OCI-LY7 (cell line): ENCODE measurements at regions not wholly inside any gene's neighbourhood (a gene's known extent, or its start where the extent isn't known, plus 50 kb on each side); places are given as distances from the start of the nearest gene placed in this dataset.

Experiments
- EZH2phosphoT487 ChIP-seq: fragments of 200-600 bp; sonication (generic); IDR thresholded peaks from 2 replicates; pipeline ENCODE4 v1.6.1; 2018; ENCODE audit warnings: low read depth, borderline replicate concordance, mild to moderate bottlenecking, mixed run types, antibody characterized with exemption, low read length, moderate library complexity, mixed read lengths
- TF ChIP-seq, protein P1 (sequence below): fragments of 200-600 bp; sonication (generic); conservative IDR thresholded peaks from 2 replicates; pipeline ENCODE4 v1.5.1; 2014; ENCODE audit warnings: mild to moderate bottlenecking, antibody characterized with exemption, low read length, moderate library complexity, mixed read lengths

DNA sequence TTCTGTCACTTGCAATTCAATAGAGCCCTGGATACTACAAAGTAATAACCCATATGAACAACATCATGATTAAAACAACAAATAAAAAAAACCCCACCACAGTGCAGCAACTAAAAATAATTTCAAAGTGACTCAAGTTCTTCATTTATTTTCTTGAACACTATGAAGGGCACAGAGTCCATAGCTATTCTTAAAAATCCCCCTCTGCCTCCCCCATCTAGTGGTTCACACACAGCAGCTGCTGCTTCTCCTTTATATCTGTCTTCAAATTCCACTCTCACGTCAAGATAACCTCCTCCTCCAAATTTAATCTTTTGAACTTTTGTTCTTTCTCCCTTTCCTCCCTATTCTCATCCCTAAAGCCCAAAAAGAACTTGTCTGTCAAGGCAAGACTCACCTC is 591.3 kb downstream of the ZEB2 start:
- TF ChIP-seq, protein P1, sequence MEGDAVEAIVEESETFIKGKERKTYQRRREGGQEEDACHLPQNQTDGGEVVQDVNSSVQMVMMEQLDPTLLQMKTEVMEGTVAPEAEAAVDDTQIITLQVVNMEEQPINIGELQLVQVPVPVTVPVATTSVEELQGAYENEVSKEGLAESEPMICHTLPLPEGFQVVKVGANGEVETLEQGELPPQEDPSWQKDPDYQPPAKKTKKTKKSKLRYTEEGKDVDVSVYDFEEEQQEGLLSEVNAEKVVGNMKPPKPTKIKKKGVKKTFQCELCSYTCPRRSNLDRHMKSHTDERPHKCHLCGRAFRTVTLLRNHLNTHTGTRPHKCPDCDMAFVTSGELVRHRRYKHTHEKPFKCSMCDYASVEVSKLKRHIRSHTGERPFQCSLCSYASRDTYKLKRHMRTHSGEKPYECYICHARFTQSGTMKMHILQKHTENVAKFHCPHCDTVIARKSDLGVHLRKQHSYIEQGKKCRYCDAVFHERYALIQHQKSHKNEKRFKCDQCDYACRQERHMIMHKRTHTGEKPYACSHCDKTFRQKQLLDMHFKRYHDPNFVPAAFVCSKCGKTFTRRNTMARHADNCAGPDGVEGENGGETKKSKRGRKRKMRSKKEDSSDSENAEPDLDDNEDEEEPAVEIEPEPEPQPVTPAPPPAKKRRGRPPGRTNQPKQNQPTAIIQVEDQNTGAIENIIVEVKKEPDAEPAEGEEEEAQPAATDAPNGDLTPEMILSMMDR, result no peak
- TF ChIP-seq EZH2phosphoT487, result no peak
